ENCODE measurements at regions not wholly inside any gene's neighbourhood (a gene's known extent, or its start where the extent isn't known, plus 50 kb on each side); places are given as distances from the start of the nearest gene placed in this dataset.

- no peak for TF ChIP-seq POLR2A (IDR thresholded peaks at IDR 0.05)
- no peak for TF ChIP-seq CTCF (IDR thresholded peaks at IDR 0.05)
Observed at GRCh38 chr10:89102735-89103134, 104.4 kb downstream of the CH25H start.

Measured in uterus (tissue), 2 donors.